Body of pancreas (tissue), 4 donors: ENCODE measurements at regions not wholly inside any gene's neighbourhood (a gene's known extent, or its start where the extent isn't known, plus 50 kb on each side); places are given as distances from the start of the nearest gene placed in this dataset.

Source experiments
- POLR2A ChIP-seq, 3 donors: fragments of 450-650 bp; IDR thresholded peaks; one replicate each; pipeline ENCODE4 v1.6.1; 2016; ENCODE audit warnings: antibody characterized with exemption in 3 of 3, mild to moderate bottlenecking in 2 of 3
- TF ChIP-seq, protein P1 (sequence below), 7 experiments: fragments of 450-650 bp in 4 of 7; fragments of 200-600 bp in 3 of 7; sonication (generic) in 3 of 7; IDR thresholded peaks; one replicate each; pipeline ENCODE4 v1.5.1; 2016 to 2019; ENCODE audit warnings: antibody characterized with exemption in 7 of 7

DNA sequence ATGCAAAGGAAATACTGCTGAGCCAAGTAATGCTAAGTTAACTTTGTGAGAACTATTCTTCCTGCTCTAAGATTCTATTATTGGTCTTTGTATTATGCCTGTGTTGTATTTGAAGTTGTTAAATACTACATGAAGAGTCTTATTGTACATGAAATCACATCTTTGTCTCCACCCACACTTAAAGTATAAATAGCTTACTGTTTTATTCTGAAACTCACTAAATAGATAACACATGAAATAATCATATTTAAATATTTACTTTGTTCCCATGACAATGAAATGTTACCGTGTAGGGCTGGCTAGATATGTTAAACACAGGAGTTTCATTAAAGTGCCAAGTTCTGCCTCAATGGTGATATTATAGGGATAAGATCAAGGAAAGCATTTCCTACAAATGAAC is 562.1 kb upstream of the ATXN8OS start:
- TF ChIP-seq, protein P1, sequence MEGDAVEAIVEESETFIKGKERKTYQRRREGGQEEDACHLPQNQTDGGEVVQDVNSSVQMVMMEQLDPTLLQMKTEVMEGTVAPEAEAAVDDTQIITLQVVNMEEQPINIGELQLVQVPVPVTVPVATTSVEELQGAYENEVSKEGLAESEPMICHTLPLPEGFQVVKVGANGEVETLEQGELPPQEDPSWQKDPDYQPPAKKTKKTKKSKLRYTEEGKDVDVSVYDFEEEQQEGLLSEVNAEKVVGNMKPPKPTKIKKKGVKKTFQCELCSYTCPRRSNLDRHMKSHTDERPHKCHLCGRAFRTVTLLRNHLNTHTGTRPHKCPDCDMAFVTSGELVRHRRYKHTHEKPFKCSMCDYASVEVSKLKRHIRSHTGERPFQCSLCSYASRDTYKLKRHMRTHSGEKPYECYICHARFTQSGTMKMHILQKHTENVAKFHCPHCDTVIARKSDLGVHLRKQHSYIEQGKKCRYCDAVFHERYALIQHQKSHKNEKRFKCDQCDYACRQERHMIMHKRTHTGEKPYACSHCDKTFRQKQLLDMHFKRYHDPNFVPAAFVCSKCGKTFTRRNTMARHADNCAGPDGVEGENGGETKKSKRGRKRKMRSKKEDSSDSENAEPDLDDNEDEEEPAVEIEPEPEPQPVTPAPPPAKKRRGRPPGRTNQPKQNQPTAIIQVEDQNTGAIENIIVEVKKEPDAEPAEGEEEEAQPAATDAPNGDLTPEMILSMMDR (IDR thresholded peaks at IDR 0.05), result no peak
- no peak for TF ChIP-seq POLR2A (IDR thresholded peaks at IDR 0.05)
